GM12864 (cell line): ENCODE measurements at regions not wholly inside any gene's neighbourhood (a gene's known extent, or its start where the extent isn't known, plus 50 kb on each side); places are given as distances from the start of the nearest gene placed in this dataset.

ENCODE experiments used
- DNase-seq: peaks from one replicate; pipeline ENCODE4 v3.0.0-alpha.2; 2011; ENCODE audit warnings: low read depth
- H3K4me3 ChIP-seq: 2 replicates; pipeline ENCODE4 v1.5.1; 2011; ENCODE audit warnings: mild to moderate bottlenecking, low read depth, low read length, control low read depth
- CTCF ChIP-seq: IDR thresholded peaks from 2 replicates; pipeline ENCODE4 v1.5.1; 2011; ENCODE audit warnings: low read depth, mild to moderate bottlenecking, moderate library complexity, low read length, control low read depth, inconsistent platforms; ENCODE audit errors: missing control alignments

- no peak overlapping the region for H3K4me3 ChIP-seq
- no peak for TF ChIP-seq CTCF
- no peak for DNase-seq
These were observed 204.2 kb upstream of the GUCY1A2 start for GRCh38 chr11:107222431-107222830.

GRCh38 chr11:107221748-107222285, 203.5 kb upstream of the GUCY1A2 start:
- H3K4me3 ChIP-seq, result no peak overlapping the region
- no peak for TF ChIP-seq CTCF
- DNase-seq, result no peak

- TF ChIP-seq CTCF, result no peak
- no peak for DNase-seq
- H3K4me3 ChIP-seq, result no peak overlapping the region
These were observed 200.1 kb upstream of the GUCY1A2 start for GRCh38 chr11:107218123-107219013.

- no peak for DNase-seq
- H3K4me3 ChIP-seq, result no peak overlapping the region
- no peak for TF ChIP-seq CTCF
These were observed 199.2 kb upstream of the GUCY1A2 start for GRCh38 chr11:107217444-107217843.

GRCh38 chr11:107215010-107215409, 196.7 kb upstream of the GUCY1A2 start:
- no peak overlapping the region for H3K4me3 ChIP-seq
- TF ChIP-seq CTCF, result no peak
- no peak for DNase-seq

- DNase-seq, result no peak
- no peak for TF ChIP-seq CTCF
These were observed 185.4 kb upstream of the GUCY1A2 start for GRCh38 chr11:107203656-107204055.

More at GRCh38 chr11:107203656-107204055, 185.4 kb upstream of the GUCY1A2 start:
- no peak overlapping the region for H3K4me3 ChIP-seq
